Keratinocyte (primary cell): ENCODE measurements at regions not wholly inside any gene's neighbourhood (a gene's known extent, or its start where the extent isn't known, plus 50 kb on each side); places are given as distances from the start of the nearest gene placed in this dataset.

Source experiments
- DNase-seq: peaks from one replicate; pipeline ENCODE4 v3.0.0-alpha.2; 2011; ENCODE audit warnings: low read depth, missing footprints, low spot score
- FAIRE-seq: peaks from 2 replicates; lab custom pipeline; 2011; peaks lifted over from hg19 to GRCh38; lab: Jason Lieb, UNC
- H2AFZ ChIP-seq: 2 replicates; pipeline ENCODE4 v1.6.0; 2012; ENCODE audit warnings: low read length, control low read depth, inconsistent platforms; ENCODE audit not compliant: control insufficient read depth
- H3K27ac ChIP-seq: 2 replicates; pipeline ENCODE4 v1.5.1; 2011; ENCODE audit warnings: low read length; ENCODE audit not compliant: control insufficient read depth, insufficient read depth
- H3K27me3 ChIP-seq: 3 replicates; pipeline ENCODE4 v1.6.0; 2011; ENCODE audit warnings: low read length; ENCODE audit not compliant: control insufficient read depth, insufficient read depth; ENCODE audit errors: extremely low read depth
- H3K36me3 ChIP-seq, 2 experiments: 2 replicates in 1 of 2; 3 replicates in 1 of 2; pipeline ENCODE4 v1.5.1; 2011; ENCODE audit warnings: low read length in 2 of 2, mild to moderate bottlenecking in 1 of 2; ENCODE audit not compliant: control insufficient read depth in 2 of 2, insufficient read depth in 2 of 2; ENCODE audit errors: extremely low read depth in 1 of 2
- H3K4me1 ChIP-seq: 3 replicates; pipeline ENCODE4 v1.5.1; 2011; ENCODE audit warnings: low read length; ENCODE audit not compliant: control insufficient read depth, insufficient read depth; ENCODE audit errors: extremely low read depth
- H3K4me2 ChIP-seq: 3 replicates; pipeline ENCODE4 v1.6.0; 2011; ENCODE audit warnings: low read depth, low read length; ENCODE audit not compliant: control insufficient read depth, insufficient read depth; ENCODE audit errors: extremely low read depth
- H3K4me3 ChIP-seq, 3 experiments: fragments of 200-600 bp in 1 of 3; sonication (generic) in 1 of 3; 2 replicates in 2 of 3; 3 replicates in 1 of 3; pipeline ENCODE4 v1.5.1; 2011 to 2016; ENCODE audit warnings: low read length in 3 of 3, mild to moderate bottlenecking in 3 of 3, control low read depth in 2 of 3, inconsistent platforms in 1 of 3, low read depth in 1 of 3, mixed read lengths in 1 of 3, mixed run types in 1 of 3, moderate library complexity in 1 of 3; ENCODE audit not compliant: control insufficient read depth in 2 of 3, insufficient read depth in 2 of 3; ENCODE audit errors: extremely low read depth in 1 of 3
- H3K79me2 ChIP-seq: 2 replicates; pipeline ENCODE4 v1.6.0; 2012; ENCODE audit warnings: low read length; ENCODE audit not compliant: control insufficient read depth, insufficient read depth
- H3K9ac ChIP-seq: 3 replicates; pipeline ENCODE4 v1.6.0; 2011; ENCODE audit warnings: low read length; ENCODE audit not compliant: control insufficient read depth, insufficient read depth; ENCODE audit errors: extremely low read depth
- H3K9me1 ChIP-seq: 3 replicates; pipeline ENCODE4 v1.6.0; 2011; ENCODE audit warnings: low read length; ENCODE audit not compliant: control insufficient read depth, insufficient read depth; ENCODE audit errors: extremely low read depth
- H3K9me3 ChIP-seq: 2 replicates; pipeline ENCODE4 v1.5.1; 2012; ENCODE audit warnings: low read depth, low read length; ENCODE audit not compliant: control insufficient read depth
- H4K20me1 ChIP-seq: 3 replicates; pipeline ENCODE4 v1.6.0; 2011; ENCODE audit warnings: low read length; ENCODE audit not compliant: control insufficient read depth, insufficient read depth; ENCODE audit errors: extremely low read depth
- CTCF ChIP-seq, 3 experiments: IDR thresholded peaks in 1 of 3; conservative IDR thresholded peaks in 1 of 3; optimal IDR thresholded peaks in 1 of 3; 2 replicates in 2 of 3; 3 replicates in 1 of 3; pipeline versions ENCODE3 to v1.5.1; 2011; ENCODE audit warnings: low read length in 3 of 3, mild to moderate bottlenecking in 3 of 3, moderate library complexity in 2 of 3, control low read depth in 1 of 3, inconsistent platforms in 1 of 3; ENCODE audit not compliant: insufficient read depth in 2 of 3; ENCODE audit errors: extremely low read depth in 1 of 3
- EZH2 ChIP-seq: IDR thresholded peaks from one replicate; pipeline ENCODE4 v1.6.1; 2012; ENCODE audit warnings: inconsistent platforms, mild to moderate bottlenecking, low read length, moderate library complexity
- dilution Hi-C: fragments of 300-500 bp; cut with MboI; formaldehyde crosslinking; loops from one replicate; pipeline ENCODE4 v1.7.0; 2020; ENCODE audit warnings: low sequenced_read_pairs; ENCODE audit not compliant: extremely low pct_ligation_motif_present

GRCh38 chr6:118708055-118708454 is 56.7 kb upstream of the CEP85L start:
- DNase-seq (no peak), FAIRE-seq (no peak)
- dilution Hi-C loops, result no loop called here
- Histone ChIP-seq H3K9me1 (no peaks in the 10 kb centered on the region), H2AFZ (no peak overlapping the region), H3K79me2 (no peaks in the 10 kb centered on the region), H3K27me3 (no peaks in the 10 kb centered on the region), H3K4me2 (no peak overlapping the region), H3K9me3 (no peaks in the 10 kb centered on the region), H3K27ac (no peak overlapping the region), H3K4me1 (peaks cover 16% of the 10 kb centered on the region), H3K36me3 (no peaks in the 10 kb centered on the region), H4K20me1 (no peaks in the 10 kb centered on the region), H3K4me3 (no peak overlapping the region), H3K9ac (no peak overlapping the region)
- TF ChIP-seq EZH2 (no peak), CTCF (optimal IDR thresholded peaks at IDR 0.05 in 1 of 3, IDR thresholded peaks at IDR 0.05 in 1 of 3, conservative IDR thresholded peaks at IDR 0.05 in 1 of 3; ENCODE audit: extremely low read depth in 1 of 3, insufficient read depth in 2 of 3, low read length in 3 of 3) (no peak)

- no peaks in the 10 kb centered on the region for H3K36me3 ChIP-seq
- no peaks in the 10 kb centered on the region for H3K79me2 ChIP-seq
- H3K4me1 ChIP-seq, result peaks cover 11% of the 10 kb centered on the region
- no peak overlapping the region for H3K4me3 ChIP-seq
- H3K27me3 ChIP-seq, result no peaks in the 10 kb centered on the region
- TF ChIP-seq CTCF (optimal IDR thresholded peaks at IDR 0.05 in 1 of 3, IDR thresholded peaks at IDR 0.05 in 1 of 3, conservative IDR thresholded peaks at IDR 0.05 in 1 of 3; ENCODE audit: extremely low read depth in 1 of 3, insufficient read depth in 2 of 3, low read length in 3 of 3) (no peak), EZH2 (no peak)
- H3K9ac ChIP-seq, result no peak overlapping the region
- DNase-seq, result no peak
- dilution Hi-C loops, result no loop called here
- no peaks in the 10 kb centered on the region for H3K9me3 ChIP-seq
- no peaks in the 10 kb centered on the region for H4K20me1 ChIP-seq
- H3K4me2 ChIP-seq, result no peak overlapping the region
- no peak for FAIRE-seq
- H2AFZ ChIP-seq, result no peak overlapping the region
- no peak overlapping the region for H3K27ac ChIP-seq
- H3K9me1 ChIP-seq, result no peaks in the 10 kb centered on the region
Measured at GRCh38 chr6:118706702-118707101, 55.3 kb upstream of the CEP85L start.
